Esophagus squamous epithelium (tissue), 4 donors: ENCODE measurements at regions not wholly inside any gene's neighbourhood (a gene's known extent, or its start where the extent isn't known, plus 50 kb on each side); places are given as distances from the start of the nearest gene placed in this dataset.

ENCODE experiments used
- POLR2A ChIP-seq, 4 donors: fragments of 450-650 bp; IDR thresholded peaks; one replicate each; pipeline ENCODE4 v1.6.1; 2017; ENCODE audit warnings: antibody characterized with exemption in 4 of 4, mild to moderate bottlenecking in 4 of 4, moderate library complexity in 3 of 4
- TF ChIP-seq, protein P1 (sequence below), 6 experiments: fragments of 450-650 bp in 4 of 6; fragments of 200-600 bp in 2 of 6; sonication (generic) in 2 of 6; IDR thresholded peaks; one replicate each; pipeline ENCODE4 v1.5.1; 2016 to 2019; ENCODE audit warnings: antibody characterized with exemption in 6 of 6, mild to moderate bottlenecking in 4 of 6, moderate library complexity in 4 of 6

DNA sequence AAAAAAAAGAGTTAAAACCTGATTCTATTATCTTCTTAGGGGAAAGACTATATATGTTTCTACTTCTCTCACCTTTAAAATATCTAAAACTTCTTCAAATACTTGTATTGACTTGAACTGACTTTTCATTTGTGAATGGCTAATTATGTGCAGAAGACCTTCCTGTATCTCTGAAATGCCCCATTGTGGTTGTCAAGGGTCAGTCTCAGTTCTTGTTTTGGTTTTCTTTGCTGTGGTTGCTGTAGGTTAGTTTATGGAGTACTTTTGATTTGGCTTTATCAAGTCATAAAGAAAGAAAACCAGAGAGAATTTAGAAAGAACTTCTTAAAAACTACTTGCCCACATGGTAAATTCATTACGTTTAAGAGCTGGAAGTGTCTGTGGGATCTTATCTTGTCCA is 345.3 kb upstream of the POU1F1 start:
- TF ChIP-seq, protein P1, sequence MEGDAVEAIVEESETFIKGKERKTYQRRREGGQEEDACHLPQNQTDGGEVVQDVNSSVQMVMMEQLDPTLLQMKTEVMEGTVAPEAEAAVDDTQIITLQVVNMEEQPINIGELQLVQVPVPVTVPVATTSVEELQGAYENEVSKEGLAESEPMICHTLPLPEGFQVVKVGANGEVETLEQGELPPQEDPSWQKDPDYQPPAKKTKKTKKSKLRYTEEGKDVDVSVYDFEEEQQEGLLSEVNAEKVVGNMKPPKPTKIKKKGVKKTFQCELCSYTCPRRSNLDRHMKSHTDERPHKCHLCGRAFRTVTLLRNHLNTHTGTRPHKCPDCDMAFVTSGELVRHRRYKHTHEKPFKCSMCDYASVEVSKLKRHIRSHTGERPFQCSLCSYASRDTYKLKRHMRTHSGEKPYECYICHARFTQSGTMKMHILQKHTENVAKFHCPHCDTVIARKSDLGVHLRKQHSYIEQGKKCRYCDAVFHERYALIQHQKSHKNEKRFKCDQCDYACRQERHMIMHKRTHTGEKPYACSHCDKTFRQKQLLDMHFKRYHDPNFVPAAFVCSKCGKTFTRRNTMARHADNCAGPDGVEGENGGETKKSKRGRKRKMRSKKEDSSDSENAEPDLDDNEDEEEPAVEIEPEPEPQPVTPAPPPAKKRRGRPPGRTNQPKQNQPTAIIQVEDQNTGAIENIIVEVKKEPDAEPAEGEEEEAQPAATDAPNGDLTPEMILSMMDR (IDR thresholded peaks at IDR 0.05): no peak
- no peak for TF ChIP-seq POLR2A (IDR thresholded peaks at IDR 0.05)
